ENCODE measurements at regions not wholly inside any gene's neighbourhood (a gene's known extent, or its start where the extent isn't known, plus 50 kb on each side); places are given as distances from the start of the nearest gene placed in this dataset.

- no peaks in the 10 kb centered on the region for H3K79me2 ChIP-seq
- no peak overlapping the region for H2AFZ ChIP-seq
- no peak overlapping the region for H3K27ac ChIP-seq
- H3K9ac ChIP-seq: no peak overlapping the region
- no peak for TF ChIP-seq CTCF (IDR thresholded peaks at IDR 0.05)
- H3K9me3 ChIP-seq (ENCODE audit: control insufficient read depth, low read length): no peaks in the 10 kb centered on the region
- no peaks in the 10 kb centered on the region for H3K27me3 ChIP-seq (ENCODE audit: control insufficient read depth, insufficient read depth, low read length)
- no peaks in the 10 kb centered on the region for H3K4me1 ChIP-seq
- no peaks in the 10 kb centered on the region for H3K36me3 ChIP-seq (ENCODE audit: control insufficient read depth, insufficient read depth, low read length)
- H3K4me3 ChIP-seq (ENCODE audit: low read depth, low read length): no peak overlapping the region
- no peak overlapping the region for H3K4me2 ChIP-seq (ENCODE audit: low read length)
Observed at GRCh38 chr14:97071177-97071576, 274.0 kb downstream of the VRK1 start.

GRCh38 chr14:97073622-97074021, 276.4 kb downstream of the VRK1 start:
- no peak overlapping the region for H2AFZ ChIP-seq
- no peak overlapping the region for H3K4me3 ChIP-seq (ENCODE audit: low read depth, low read length)
- H3K79me2 ChIP-seq: no peaks in the 10 kb centered on the region
- no peaks in the 10 kb centered on the region for H3K36me3 ChIP-seq (ENCODE audit: control insufficient read depth, insufficient read depth, low read length)
- H3K9me3 ChIP-seq (ENCODE audit: control insufficient read depth, low read length): no peaks in the 10 kb centered on the region
- no peak overlapping the region for H3K27ac ChIP-seq
- H3K4me2 ChIP-seq (ENCODE audit: low read length): no peak overlapping the region
- TF ChIP-seq CTCF (IDR thresholded peaks at IDR 0.05): no peak
- no peak overlapping the region for H3K9ac ChIP-seq
- H3K27me3 ChIP-seq (ENCODE audit: control insufficient read depth, insufficient read depth, low read length): no peaks in the 10 kb centered on the region
- H3K4me1 ChIP-seq: no peaks in the 10 kb centered on the region

GRCh38 chr14:97074456-97074855, 277.3 kb downstream of the VRK1 start:
- no peaks in the 10 kb centered on the region for H3K9me3 ChIP-seq (ENCODE audit: control insufficient read depth, low read length)
- H3K36me3 ChIP-seq (ENCODE audit: control insufficient read depth, insufficient read depth, low read length): no peaks in the 10 kb centered on the region
- H3K4me1 ChIP-seq: no peaks in the 10 kb centered on the region
- H3K27me3 ChIP-seq (ENCODE audit: control insufficient read depth, insufficient read depth, low read length): no peaks in the 10 kb centered on the region
- H3K27ac ChIP-seq: no peak overlapping the region
- no peak for TF ChIP-seq CTCF (IDR thresholded peaks at IDR 0.05)
- no peak overlapping the region for H3K4me2 ChIP-seq (ENCODE audit: low read length)
- H3K4me3 ChIP-seq (ENCODE audit: low read depth, low read length): no peak overlapping the region
- H3K79me2 ChIP-seq: no peaks in the 10 kb centered on the region
- no peak overlapping the region for H2AFZ ChIP-seq
- H3K9ac ChIP-seq: no peak overlapping the region

- Histone ChIP-seq H3K27me3 (ENCODE audit: control insufficient read depth, insufficient read depth, low read length) (no peaks in the 10 kb centered on the region), H2AFZ (no peak overlapping the region), H3K4me1 (no peaks in the 10 kb centered on the region), H3K79me2 (no peaks in the 10 kb centered on the region), H3K36me3 (ENCODE audit: control insufficient read depth, insufficient read depth, low read length) (no peaks in the 10 kb centered on the region), H3K27ac (no peak overlapping the region), H3K4me3 (ENCODE audit: low read depth, low read length) (no peak overlapping the region), H3K4me2 (ENCODE audit: low read length) (no peak overlapping the region), H3K9me3 (ENCODE audit: control insufficient read depth, low read length) (no peaks in the 10 kb centered on the region), H3K9ac (no peak overlapping the region)
- no peak for TF ChIP-seq CTCF (IDR thresholded peaks at IDR 0.05)
Observed at GRCh38 chr14:97074856-97075255, 277.7 kb downstream of the VRK1 start.

GRCh38 chr14:97077253-97077653, 280.1 kb downstream of the VRK1 start:
- no peak overlapping the region for H2AFZ ChIP-seq
- no peak overlapping the region for H3K4me3 ChIP-seq (ENCODE audit: low read depth, low read length)
- H3K79me2 ChIP-seq: no peaks in the 10 kb centered on the region
- H3K36me3 ChIP-seq (ENCODE audit: control insufficient read depth, insufficient read depth, low read length): no peaks in the 10 kb centered on the region
- no peaks in the 10 kb centered on the region for H3K27me3 ChIP-seq (ENCODE audit: control insufficient read depth, insufficient read depth, low read length)
- H3K9ac ChIP-seq: no peak overlapping the region
- no peaks in the 10 kb centered on the region for H3K4me1 ChIP-seq
- no peak overlapping the region for H3K27ac ChIP-seq
- no peak overlapping the region for H3K4me2 ChIP-seq (ENCODE audit: low read length)
- TF ChIP-seq CTCF (IDR thresholded peaks at IDR 0.05): no peak
- H3K9me3 ChIP-seq (ENCODE audit: control insufficient read depth, low read length): no peaks in the 10 kb centered on the region
